OCI-LY7 (cell line): ENCODE measurements at regions not wholly inside any gene's neighbourhood (a gene's known extent, or its start where the extent isn't known, plus 50 kb on each side); places are given as distances from the start of the nearest gene placed in this dataset.

Source experiments
- BruUV-seq: library from RNA; stranded (reverse); fragments of 400-500 nt; replicated peaks from 2 replicates; lab custom pipeline; 2021; lab: Mats Ljungman, UMichigan
- CTCF ChIA-PET: fragments of 300-600 bp; sonication (Branson Sonifier 250); formaldehyde crosslinking; loops from one replicate; lab custom pipeline; 2022; ENCODE audit warnings: antibody characterized with exemption; ENCODE audit not compliant: unreplicated experiment; lab: Charles Lee
- POLR2A ChIA-PET: fragments of 300-600 bp; sonication (Branson Sonifier 250); formaldehyde crosslinking; loops from one replicate; lab custom pipeline; 2022; ENCODE audit warnings: antibody characterized with exemption; lab: Charles Lee
- DNase-seq: peaks from one replicate; pipeline ENCODE4 v3.0.0-alpha.2; 2015; ENCODE audit warnings: low spot score
- H2AFZ ChIP-seq: fragments of 200-600 bp; sonication (generic), shearing (Covaris generic); 2 replicates; pipeline ENCODE4 v1.6.1; 2014; ENCODE audit warnings: mild to moderate bottlenecking, antibody characterized with exemption, low read length, moderate library complexity
- H3K27ac ChIP-seq: fragments of 200-600 bp; sonication (generic); 2 replicates; pipeline ENCODE4 v1.5.1; 2014; ENCODE audit warnings: mixed run types, low read depth, mild to moderate bottlenecking, moderate library complexity, low read length, inconsistent platforms; ENCODE audit not compliant: poor library complexity, severe bottlenecking
- H3K36me3 ChIP-seq: fragments of 200-600 bp; sonication (generic); 2 replicates; pipeline ENCODE4 v1.6.1; 2014; ENCODE audit warnings: mild to moderate bottlenecking, antibody characterized with exemption, low read length, moderate library complexity, mixed read lengths; ENCODE audit not compliant: insufficient read depth
- H3K4me1 ChIP-seq: fragments of 200-600 bp; sonication (generic); 2 replicates; pipeline ENCODE4 v1.5.1; 2014; ENCODE audit warnings: mild to moderate bottlenecking, low read length; ENCODE audit not compliant: insufficient read depth, poor library complexity, severe bottlenecking
- H3K4me2 ChIP-seq: fragments of 200-600 bp; sonication (generic); 2 replicates; pipeline ENCODE4 v1.6.1; 2014; ENCODE audit warnings: mild to moderate bottlenecking, low read length
- H3K4me3 ChIP-seq: fragments of 200-600 bp; sonication (generic); 2 replicates; pipeline ENCODE4 v1.5.1; 2014; ENCODE audit warnings: mild to moderate bottlenecking, low read depth, low read length; ENCODE audit not compliant: poor library complexity, severe bottlenecking
- H3K79me2 ChIP-seq: fragments of 200-600 bp; sonication (generic); 2 replicates; pipeline ENCODE4 v1.6.1; 2016; ENCODE audit warnings: low read depth, mild to moderate bottlenecking, low read length, moderate library complexity, mixed read lengths; ENCODE audit not compliant: insufficient read depth
- H3K9me2 ChIP-seq: fragments of 200-600 bp; sonication (generic); 2 replicates; pipeline ENCODE4 v1.6.1; 2016; ENCODE audit warnings: mild to moderate bottlenecking, low read length, mixed read lengths; ENCODE audit not compliant: insufficient read depth
- H3K9me3 ChIP-seq: fragments of 200-600 bp; sonication (generic); 2 replicates; pipeline ENCODE4 v1.6.1; 2014; ENCODE audit warnings: mild to moderate bottlenecking, mixed run types, low read length, mixed read lengths
- H4K20me1 ChIP-seq: fragments of 200-600 bp; sonication (generic); 2 replicates; pipeline ENCODE4 v1.6.1; 2014; ENCODE audit warnings: mild to moderate bottlenecking, antibody characterized with exemption, low read length, moderate library complexity, mixed read lengths; ENCODE audit not compliant: insufficient read depth
- CTCF ChIP-seq: fragments of 200-600 bp; sonication (generic); conservative IDR thresholded peaks from 2 replicates; pipeline ENCODE4 v1.5.1; 2014; ENCODE audit warnings: mild to moderate bottlenecking, antibody characterized with exemption, low read length, moderate library complexity, mixed read lengths
- EZH2phosphoT487 ChIP-seq: fragments of 200-600 bp; sonication (generic); IDR thresholded peaks from 2 replicates; pipeline ENCODE4 v1.6.1; 2018; ENCODE audit warnings: low read depth, borderline replicate concordance, mild to moderate bottlenecking, mixed run types, antibody characterized with exemption, low read length, moderate library complexity, mixed read lengths
- intact Hi-C: fragments of 100-400 bp; cut with micrococcal nuclease; formaldehyde crosslinking; loops from one replicate; pipeline ENCODE4 v1.10.0; 2022; ENCODE audit not compliant: unreplicated experiment

- H3K9me3 ChIP-seq: no peaks in the 10 kb centered on the region
- no TSS peak for BruUV-seq
- H3K79me2 ChIP-seq: no peaks in the 10 kb centered on the region
- DNase-seq: no peak
- intact Hi-C loops: no loop called here
- H4K20me1 ChIP-seq: no peaks in the 10 kb centered on the region
- ChIA-PET CTCF (no interaction called here), POLR2A (interaction anchor here (0.6 to 0.8 kb wide), 2 partner anchors 103 to 887 kb away, joined by 4 to 5 read pairs; no protein-coding TSS in a partner anchor)
- H3K27ac ChIP-seq: no peak overlapping the region
- H3K9me2 ChIP-seq: no peaks in the 10 kb centered on the region
- no peak overlapping the region for H3K4me3 ChIP-seq
- no peak overlapping the region for H3K4me2 ChIP-seq
- no peak overlapping the region for H2AFZ ChIP-seq
- H3K36me3 ChIP-seq: no peaks in the 10 kb centered on the region
- no peaks in the 10 kb centered on the region for H3K4me1 ChIP-seq
- TF ChIP-seq CTCF (no peak), EZH2phosphoT487 (no peak)
Observed at GRCh38 chr7:131869169-131869844, 312.9 kb upstream of the PODXL start.

GRCh38 chr7:131867461-131867860, 311.0 kb upstream of the PODXL start:
- Histone ChIP-seq H3K9me3 (no peaks in the 10 kb centered on the region), H2AFZ (no peak overlapping the region), H3K36me3 (no peaks in the 10 kb centered on the region), H3K4me2 (no peak overlapping the region), H3K4me3 (no peak overlapping the region), H3K27ac (no peak overlapping the region), H3K79me2 (no peaks in the 10 kb centered on the region), H4K20me1 (no peaks in the 10 kb centered on the region), H3K9me2 (no peaks in the 10 kb centered on the region), H3K4me1 (no peaks in the 10 kb centered on the region)
- ChIA-PET CTCF (no interaction called here), POLR2A (no interaction called here)
- BruUV-seq: no TSS peak
- intact Hi-C loops: no loop called here
- TF ChIP-seq CTCF (no peak), EZH2phosphoT487 (no peak)
- DNase-seq: no peak

- H3K4me1 ChIP-seq: no peaks in the 10 kb centered on the region
- no peak overlapping the region for H3K4me3 ChIP-seq
- intact Hi-C loops: no loop called here
- TF ChIP-seq CTCF (no peak), EZH2phosphoT487 (no peak)
- CTCF ChIA-PET: no interaction called here
- no TSS peak for BruUV-seq
- H3K9me2 ChIP-seq: no peaks in the 10 kb centered on the region
- POLR2A ChIA-PET: no interaction called here
- H3K27ac ChIP-seq: no peak overlapping the region
- H2AFZ ChIP-seq: no peak overlapping the region
- H3K79me2 ChIP-seq: no peaks in the 10 kb centered on the region
- H3K36me3 ChIP-seq: no peaks in the 10 kb centered on the region
- no peak overlapping the region for H3K4me2 ChIP-seq
- H3K9me3 ChIP-seq: no peaks in the 10 kb centered on the region
- H4K20me1 ChIP-seq: no peaks in the 10 kb centered on the region
- DNase-seq: no peak
Observed at GRCh38 chr7:131865911-131866310, 309.5 kb upstream of the PODXL start.
